GM23338 (cell line): ENCODE measurements at regions not wholly inside any gene's neighbourhood (a gene's known extent, or its start where the extent isn't known, plus 50 kb on each side); places are given as distances from the start of the nearest gene placed in this dataset.

Experiments
- ATAC-seq: fragments of 200-7000 bp; cut with Tn5 transposase; 3 replicates; pipeline ENCODE4 v1.9.1; 2020
- DNase-seq: peaks from one replicate; pipeline ENCODE4 v3.0.0-alpha.2; 2015; ENCODE audit warnings: low spot score
- H2AFZ ChIP-seq: fragments of 200-600 bp; sonication (generic); 2 replicates; pipeline ENCODE4 v1.8.0; 2016; ENCODE audit warnings: antibody characterized with exemption, mild to moderate bottlenecking, moderate library complexity
- H3F3A ChIP-seq: fragments of 200-600 bp; sonication (generic); replicated peaks from 2 replicates; pipeline ENCODE4 v1.8.0; 2017; ENCODE audit warnings: antibody characterized with exemption, mixed run types, low read depth
- H3K27ac ChIP-seq: fragments of 200-600 bp; sonication (generic); 2 replicates; pipeline ENCODE4 v1.6.1; 2016; ENCODE audit warnings: low read depth
- H3K27me3 ChIP-seq: fragments of 200-600 bp; sonication (generic); 2 replicates; pipeline ENCODE4 v1.8.0; 2016; ENCODE audit warnings: mild to moderate bottlenecking, mixed run types, moderate library complexity; ENCODE audit not compliant: insufficient read depth
- H3K36me3 ChIP-seq: fragments of 200-600 bp; sonication (generic); 2 replicates; pipeline ENCODE4 v1.8.0; 2016; ENCODE audit warnings: mild to moderate bottlenecking; ENCODE audit not compliant: insufficient read depth
- H3K4me1 ChIP-seq: fragments of 200-600 bp; sonication (generic); 2 replicates; pipeline ENCODE4 v1.8.0; 2016; ENCODE audit warnings: mild to moderate bottlenecking, moderate library complexity; ENCODE audit not compliant: insufficient read depth
- H3K4me2 ChIP-seq: fragments of 200-600 bp; sonication (generic); 2 replicates; pipeline ENCODE4 v1.7.1; 2017; ENCODE audit warnings: mixed run types
- H3K4me3 ChIP-seq: fragments of 200-600 bp; sonication (generic); 2 replicates; pipeline ENCODE4 v1.6.1; 2016; ENCODE audit warnings: mixed run types
- H3K79me2 ChIP-seq: fragments of 200-600 bp; sonication (generic); replicated peaks from 2 replicates; pipeline ENCODE4 v1.8.0; 2017; ENCODE audit warnings: mild to moderate bottlenecking; ENCODE audit not compliant: insufficient read depth
- H3K9me2 ChIP-seq: fragments of 200-600 bp; sonication (generic); 2 replicates; pipeline ENCODE4 v1.8.0; 2017; ENCODE audit not compliant: insufficient read depth
- H4K20me1 ChIP-seq: fragments of 200-600 bp; sonication (generic); replicated peaks from 2 replicates; pipeline ENCODE4 v1.8.0; 2017; ENCODE audit warnings: mild to moderate bottlenecking; ENCODE audit not compliant: insufficient read depth
- H3K27ac Mint-ChIP-seq: 2 replicates; pipeline ENCODE4 v1.8.0; 2020; ENCODE audit warnings: inconsistent platforms, mild to moderate bottlenecking, moderate library complexity, mixed read lengths
- H3K27me3 Mint-ChIP-seq: 3 replicates; pipeline ENCODE4 v1.8.0; 2022; ENCODE audit warnings: low read depth, mild to moderate bottlenecking, moderate library complexity, mixed read lengths, inconsistent platforms; ENCODE audit not compliant: insufficient read depth, poor library complexity
- H3K36me3 Mint-ChIP-seq: 3 replicates; pipeline ENCODE4 v1.8.0; 2021; ENCODE audit warnings: low read depth, mild to moderate bottlenecking, inconsistent platforms, moderate library complexity, mixed read lengths
- H3K4me1 Mint-ChIP-seq: 3 replicates; pipeline ENCODE4 v1.8.0; 2020; ENCODE audit warnings: mild to moderate bottlenecking, inconsistent platforms, mixed read lengths
- H3K4me3 Mint-ChIP-seq: 3 replicates; pipeline ENCODE4 v1.8.0; 2021; ENCODE audit warnings: moderate library complexity, mild to moderate bottlenecking, inconsistent platforms, mixed read lengths
- H3K9me3 Mint-ChIP-seq: 3 replicates; pipeline ENCODE4 v1.8.0; 2020; ENCODE audit warnings: moderate library complexity, mild to moderate bottlenecking, inconsistent platforms, mixed read lengths
- CREB1 ChIP-seq: fragments of 250-450 bp; sonication (Bioruptor Pico); IDR thresholded peaks from 2 replicates; pipeline ENCODE4 v1.5.0; 2020; ENCODE audit warnings: low read depth, mild to moderate bottlenecking, moderate library complexity
- CTCF ChIP-seq, 2 experiments: fragments of 200-600 bp in 1 of 2; sonication (generic) in 1 of 2; conservative IDR thresholded peaks; 2 replicates each; pipeline versions ENCODE4 v1.5.1 to v1.6.1; 2016 to 2017; ENCODE audit warnings: antibody characterized with exemption in 2 of 2, low read depth in 2 of 2, mild to moderate bottlenecking in 2 of 2, moderate library complexity in 1 of 2
- ETS1 ChIP-seq: IDR thresholded peaks from 2 replicates; pipeline ENCODE4 v1.6.1; 2016; ENCODE audit warnings: antibody characterized with exemption
- EZH2 ChIP-seq: fragments of 200-600 bp; sonication (generic); IDR thresholded peaks from one replicate; pipeline ENCODE4 v1.8.0; 2017; ENCODE audit warnings: antibody characterized with exemption, mild to moderate bottlenecking, low read depth; ENCODE audit not compliant: unreplicated experiment
- EZH2phosphoT487 ChIP-seq: fragments of 200-600 bp; sonication (generic); IDR thresholded peaks from one replicate; pipeline ENCODE4 v1.8.1; 2018; ENCODE audit warnings: antibody characterized with exemption; ENCODE audit not compliant: unreplicated experiment
- NANOG ChIP-seq: IDR thresholded peaks from 2 replicates; pipeline ENCODE4 v1.6.1; 2016; ENCODE audit warnings: antibody characterized with exemption, borderline replicate concordance
- POLR2AphosphoS5 ChIP-seq: IDR thresholded peaks from 2 replicates; pipeline ENCODE4 v1.6.1; 2016; ENCODE audit warnings: antibody characterized with exemption, low read depth
- STAT1 ChIP-seq: IDR thresholded peaks from one replicate; pipeline ENCODE4 v1.6.1; 2016; ENCODE audit warnings: antibody characterized with exemption; ENCODE audit not compliant: unreplicated experiment
- ZNF114 ChIP-seq: fragments of 250-450 bp; sonication (Bioruptor Pico); IDR thresholded peaks from 2 replicates; pipeline ENCODE4 v1.5.0; 2020; ENCODE audit warnings: mild to moderate bottlenecking, moderate library complexity
- ZNF331 ChIP-seq: fragments of 250-450 bp; sonication (Bioruptor Pico); IDR thresholded peaks from 2 replicates; pipeline ENCODE4 v1.5.0; 2020; ENCODE audit warnings: low read depth, mild to moderate bottlenecking, moderate library complexity

- no peak overlapping the region for H3K27ac ChIP-seq
- no peaks in the 10 kb centered on the region for H3K79me2 ChIP-seq
- no peaks in the 10 kb centered on the region for H4K20me1 ChIP-seq
- H3K36me3 Mint-ChIP-seq = peaks cover 19% of the 10 kb centered on the region
- H3K4me3 Mint-ChIP-seq = no peak overlapping the region
- no peak for DNase-seq
- no peaks in the 10 kb centered on the region for H3K4me1 ChIP-seq
- H3K9me3 Mint-ChIP-seq = peaks cover 21% of the 10 kb centered on the region
- no peaks in the 10 kb centered on the region for H3K27me3 Mint-ChIP-seq
- peaks cover 15% of the 10 kb centered on the region for H3K36me3 ChIP-seq
- no peak overlapping the region for H3K4me3 ChIP-seq
- H3K9me2 ChIP-seq = no peaks in the 10 kb centered on the region
- ATAC-seq = no peak
- no peaks in the 10 kb centered on the region for H3F3A ChIP-seq
- TF ChIP-seq ETS1 = no peak
- H3K4me1 Mint-ChIP-seq = peaks cover 6% of the 10 kb centered on the region; the same call in 2 of the 3 replicates
- H2AFZ ChIP-seq = no peak overlapping the region
- no peaks in the 10 kb centered on the region for H3K27me3 ChIP-seq
- no peak overlapping the region for H3K27ac Mint-ChIP-seq
- H3K4me2 ChIP-seq = no peak overlapping the region
Measured at GRCh38 chr2:144248350-144249034, 271.4 kb downstream of the ZEB2 start.

DNA sequence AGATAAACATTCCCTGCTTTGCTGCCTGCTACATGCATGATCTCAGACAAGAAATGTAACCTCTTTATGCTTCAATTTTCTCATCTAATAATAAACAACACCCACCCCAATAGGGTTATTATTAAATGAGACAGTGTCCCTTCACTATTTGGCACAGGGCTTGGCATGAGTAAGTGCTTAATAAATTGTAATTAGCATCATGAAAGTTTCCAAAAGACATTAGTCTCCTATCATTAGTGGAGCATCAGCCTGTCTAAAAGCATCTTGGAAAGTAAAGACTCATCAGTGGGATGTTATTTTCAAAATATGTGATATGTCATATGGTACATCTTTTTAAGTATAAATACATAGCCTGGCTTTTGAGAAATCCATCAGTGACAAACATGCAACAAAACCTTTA is 275.0 kb downstream of the ZEB2 start:
- Histone ChIP-seq H3K4me2 (no peak overlapping the region), H3F3A (no peaks in the 10 kb centered on the region), H3K79me2 (no peaks in the 10 kb centered on the region), H3K27ac (no peak overlapping the region), H4K20me1 (no peaks in the 10 kb centered on the region), H3K4me1 (peaks cover 21% of the 10 kb centered on the region), H3K9me2 (no peaks in the 10 kb centered on the region), H3K36me3 (no peaks in the 10 kb centered on the region), H3K27me3 (no peaks in the 10 kb centered on the region), H2AFZ (no peak overlapping the region), H3K4me3 (no peak overlapping the region)
- H3K9me3 Mint-ChIP-seq = no peaks in the 10 kb centered on the region
- TF ChIP-seq POLR2AphosphoS5 (no peak), NANOG (no peak), STAT1 (no peak), EZH2 (no peak), ZNF114 (no peak)
- no peak for ATAC-seq
- H3K36me3 Mint-ChIP-seq = no peaks in the 10 kb centered on the region; the same call in 2 of the 3 replicates
- DNase-seq = no peak
- no peak overlapping the region for H3K4me3 Mint-ChIP-seq
- peaks cover 32% of the 10 kb centered on the region for H3K4me1 Mint-ChIP-seq
- no peak overlapping the region for H3K27ac Mint-ChIP-seq
- H3K27me3 Mint-ChIP-seq = no peaks in the 10 kb centered on the region

DNA sequence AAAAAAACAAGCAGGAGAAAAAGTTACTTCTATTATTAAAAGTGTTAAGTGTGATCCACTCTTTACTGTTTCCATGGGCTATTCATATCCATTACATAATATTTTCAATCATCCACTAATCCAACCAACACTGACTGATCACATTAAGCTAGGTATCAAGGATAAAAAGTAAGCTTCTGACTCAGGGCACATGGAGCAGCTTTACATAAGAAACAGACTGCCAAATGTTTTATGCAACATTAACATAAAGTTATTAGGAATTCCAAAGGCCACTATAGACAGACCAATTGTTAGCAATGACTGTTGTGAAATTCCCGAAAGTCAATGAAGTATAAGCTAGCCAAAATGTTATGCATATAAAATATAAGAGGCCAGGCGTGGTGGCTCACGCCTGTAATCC is 277.6 kb downstream of the ZEB2 start:
- Histone ChIP-seq H3K36me3 (no peaks in the 10 kb centered on the region), H3K4me3 (no peak overlapping the region), H2AFZ (no peak overlapping the region), H3K4me1 (peaks cover 23% of the 10 kb centered on the region), H3K27me3 (no peaks in the 10 kb centered on the region), H3K4me2 (no peak overlapping the region), H3K27ac (no peak overlapping the region), H3F3A (no peaks in the 10 kb centered on the region), H4K20me1 (no peaks in the 10 kb centered on the region), H3K79me2 (no peaks in the 10 kb centered on the region), H3K9me2 (no peaks in the 10 kb centered on the region)
- H3K27me3 Mint-ChIP-seq = no peaks in the 10 kb centered on the region
- no peak overlapping the region for H3K4me3 Mint-ChIP-seq
- no peak overlapping the region for H3K27ac Mint-ChIP-seq
- H3K9me3 Mint-ChIP-seq = no peaks in the 10 kb centered on the region
- peaks cover 47% of the 10 kb centered on the region for H3K4me1 Mint-ChIP-seq
- DNase-seq (no peak), ATAC-seq (no peak)
- no peaks in the 10 kb centered on the region; the same call in 2 of the 3 replicates for H3K36me3 Mint-ChIP-seq
- TF ChIP-seq CTCF (conservative IDR thresholded peaks at IDR 0.05; ENCODE audit: low read depth in 2 of 2) (no peak), EZH2phosphoT487 (no peak), CREB1 (CRISPR knock-in tag) (no peak), STAT1 (no peak), ZNF331 (no peak)
